ENCODE measurements at regions not wholly inside any gene's neighbourhood (a gene's known extent, or its start where the extent isn't known, plus 50 kb on each side); places are given as distances from the start of the nearest gene placed in this dataset.

DNA sequence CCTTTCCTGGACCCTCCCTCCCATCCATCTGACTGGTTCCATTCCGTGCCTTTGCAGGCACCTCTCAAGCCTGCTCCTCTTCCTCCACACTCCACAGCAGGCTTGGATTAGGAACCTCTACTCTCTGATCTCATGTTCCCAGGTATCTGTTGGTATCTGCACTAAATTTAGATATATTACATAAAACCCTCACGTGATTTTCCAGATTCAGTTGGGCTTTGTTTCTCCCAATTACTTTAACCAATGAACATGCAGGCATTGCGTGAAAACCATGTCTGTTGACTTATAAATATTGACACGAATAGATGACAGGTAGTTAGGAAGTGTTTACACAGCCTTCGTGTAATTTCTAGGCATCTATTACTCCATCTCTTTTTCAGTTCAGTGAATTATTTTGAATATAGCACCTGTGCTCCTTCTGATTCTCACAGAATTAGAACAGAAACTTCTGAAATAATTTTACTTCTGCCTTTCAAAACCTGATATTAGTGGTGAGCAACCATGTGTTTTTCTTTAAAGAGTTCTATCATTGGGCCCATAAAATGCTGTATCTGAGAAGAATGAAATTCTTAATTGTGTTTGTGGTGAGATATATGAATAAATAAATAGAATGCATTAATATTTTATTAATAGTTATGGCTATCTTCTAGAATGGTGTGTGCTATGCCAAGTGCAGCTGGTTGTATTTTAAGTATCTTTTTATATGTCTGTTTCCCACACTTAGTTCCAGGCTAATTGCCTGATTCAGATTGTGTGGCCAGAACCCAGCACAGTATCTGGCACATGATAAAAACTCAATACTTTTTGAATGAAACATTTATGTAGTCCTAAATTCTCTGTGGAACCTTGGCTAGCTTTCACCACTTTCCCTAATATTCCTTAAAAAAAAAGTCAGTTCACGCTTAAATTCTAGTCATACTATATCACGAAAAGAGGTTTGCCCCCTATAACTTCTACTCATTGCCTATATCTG lies 304.8 kb downstream of the QDPR start:
- TF ChIP-seq EZH2 (IDR thresholded peaks at IDR 0.05) = no peak
- no peak for TF ChIP-seq POLR2AphosphoS5 (IDR thresholded peaks at IDR 0.05; ENCODE audit: borderline replicate concordance, low read depth, low read length)

Data from SK-N-MC (cell line).